ENCODE measurements at regions not wholly inside any gene's neighbourhood (a gene's known extent, or its start where the extent isn't known, plus 50 kb on each side); places are given as distances from the start of the nearest gene placed in this dataset.

- TF ChIP-seq CTCF (conservative IDR thresholded peaks at IDR 0.05) (peak; percentile 98), ZFX (IDR thresholded peaks at IDR 0.05) (no peak)
- H3K27ac ChIP-seq, result no peak overlapping the region
These were observed 93.1 kb upstream of the HAO2 start for GRCh38 chr1:119275145-119276134.

- no peak for TF ChIP-seq ZFX (IDR thresholded peaks at IDR 0.05)
- TF ChIP-seq CTCF (conservative IDR thresholded peaks at IDR 0.05), result peak; percentile 45
- no peak overlapping the region for H3K27ac ChIP-seq
These were observed 92.0 kb upstream of the HAO2 start for GRCh38 chr1:119276558-119276957.

- H3K27ac ChIP-seq, result no peak overlapping the region
- no peak for TF ChIP-seq CTCF (conservative IDR thresholded peaks at IDR 0.05)
- no peak for TF ChIP-seq ZFX (IDR thresholded peaks at IDR 0.05)
These were observed 88.9 kb upstream of the HAO2 start for GRCh38 chr1:119279456-119280381.

GRCh38 chr1:119285482-119285881 is 83.1 kb upstream of the HAO2 start:
- TF ChIP-seq ZFX (IDR thresholded peaks at IDR 0.05) (no peak), CTCF (conservative IDR thresholded peaks at IDR 0.05) (no peak)
- H3K27ac ChIP-seq, result no peak overlapping the region

GRCh38 chr1:119286587-119287181 is 81.9 kb upstream of the HAO2 start:
- TF ChIP-seq CTCF (conservative IDR thresholded peaks at IDR 0.05), result peak; percentile 81
- no peak for TF ChIP-seq ZFX (IDR thresholded peaks at IDR 0.05)
- H3K27ac ChIP-seq, result no peak overlapping the region

GRCh38 chr1:119288751-119289150 is 79.8 kb upstream of the HAO2 start:
- TF ChIP-seq ZFX (IDR thresholded peaks at IDR 0.05) (no peak), CTCF (conservative IDR thresholded peaks at IDR 0.05) (no peak)
- H3K27ac ChIP-seq, result no peak overlapping the region
